HG02763 (cell line): ENCODE measurements at regions not wholly inside any gene's neighbourhood (a gene's known extent, or its start where the extent isn't known, plus 50 kb on each side); places are given as distances from the start of the nearest gene placed in this dataset.
A peak's percentile ranks its signal among the peaks of the same experiment; 100 is the strongest.

ENCODE experiments used
- ATAC-seq: cut with Tn5 transposase; IDR thresholded peaks from one replicate; pipeline ENCODE4 v1.9.1; 2021; ENCODE audit warnings: mild to moderate bottlenecking, moderate library complexity; ENCODE audit not compliant: unreplicated experiment

GRCh38 chr1:178973652-178974101, 52.0 kb upstream of the FAM20B start:
- peak; percentile 44 for ATAC-seq
